NB4 (cell line): ENCODE measurements at regions not wholly inside any gene's neighbourhood (a gene's known extent, or its start where the extent isn't known, plus 50 kb on each side); places are given as distances from the start of the nearest gene placed in this dataset.

Experiments used
- POLR2A ChIP-seq: IDR thresholded peaks from 2 replicates; pipeline ENCODE4 v1.6.1; 2011; ENCODE audit warnings: mild to moderate bottlenecking; ENCODE audit not compliant: insufficient read length; ENCODE audit errors: extremely low read depth
- TF ChIP-seq, protein P1 (sequence below): IDR thresholded peaks from one replicate; pipeline ENCODE4 v1.5.1; 2012; ENCODE audit warnings: low read depth, low read length

- TF ChIP-seq, protein P1, sequence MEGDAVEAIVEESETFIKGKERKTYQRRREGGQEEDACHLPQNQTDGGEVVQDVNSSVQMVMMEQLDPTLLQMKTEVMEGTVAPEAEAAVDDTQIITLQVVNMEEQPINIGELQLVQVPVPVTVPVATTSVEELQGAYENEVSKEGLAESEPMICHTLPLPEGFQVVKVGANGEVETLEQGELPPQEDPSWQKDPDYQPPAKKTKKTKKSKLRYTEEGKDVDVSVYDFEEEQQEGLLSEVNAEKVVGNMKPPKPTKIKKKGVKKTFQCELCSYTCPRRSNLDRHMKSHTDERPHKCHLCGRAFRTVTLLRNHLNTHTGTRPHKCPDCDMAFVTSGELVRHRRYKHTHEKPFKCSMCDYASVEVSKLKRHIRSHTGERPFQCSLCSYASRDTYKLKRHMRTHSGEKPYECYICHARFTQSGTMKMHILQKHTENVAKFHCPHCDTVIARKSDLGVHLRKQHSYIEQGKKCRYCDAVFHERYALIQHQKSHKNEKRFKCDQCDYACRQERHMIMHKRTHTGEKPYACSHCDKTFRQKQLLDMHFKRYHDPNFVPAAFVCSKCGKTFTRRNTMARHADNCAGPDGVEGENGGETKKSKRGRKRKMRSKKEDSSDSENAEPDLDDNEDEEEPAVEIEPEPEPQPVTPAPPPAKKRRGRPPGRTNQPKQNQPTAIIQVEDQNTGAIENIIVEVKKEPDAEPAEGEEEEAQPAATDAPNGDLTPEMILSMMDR, result no peak
- TF ChIP-seq POLR2A, result no peak
Measured at GRCh38 chrX:78527818-78528217, 131.3 kb downstream of the RTL3 start.
